ENCODE measurements at regions not wholly inside any gene's neighbourhood (a gene's known extent, or its start where the extent isn't known, plus 50 kb on each side); places are given as distances from the start of the nearest gene placed in this dataset.

- CTCF ChIA-PET: interaction anchor here (0.6 kb wide), 1 partner anchor 1254 kb away, joined by 3 read pairs; no protein-coding TSS in a partner anchor
- TF ChIP-seq NFRKB (IDR thresholded peaks at IDR 0.05) (no peak), BHLHE40 (IDR thresholded peaks at IDR 0.05; ENCODE audit: borderline replicate concordance) (no peak)
- DNase-seq (ENCODE audit: extremely low spot score): no peak
- POLR2A ChIA-PET: no interaction called here
These were observed 621.7 kb downstream of the ZPLD1 start for GRCh38 chr3:103056542-103056941.

GRCh38 chr3:103057003-103057402, 622.2 kb downstream of the ZPLD1 start:
- no peak for TF ChIP-seq ARNT (IDR thresholded peaks at IDR 0.05)
- TF ChIP-seq BHLHE40 (IDR thresholded peaks at IDR 0.05; ENCODE audit: borderline replicate concordance): no peak
- TF ChIP-seq CTBP1 (IDR thresholded peaks at IDR 0.05; ENCODE audit: borderline replicate concordance): no peak
- TF ChIP-seq FOXK2 (IDR thresholded peaks at IDR 0.05): no peak
- TF ChIP-seq FOXA1 (IDR thresholded peaks at IDR 0.05): no peak
- no peak for TF ChIP-seq FOXM1 (IDR thresholded peaks at IDR 0.05; ENCODE audit: borderline replicate concordance)
- no peak for TF ChIP-seq LEF1 (IDR thresholded peaks at IDR 0.05; ENCODE audit: borderline replicate concordance)
- no peak for TF ChIP-seq ZNF384 (IDR thresholded peaks at IDR 0.05)
- DNase-seq (ENCODE audit: extremely low spot score): no peak
- CTCF ChIA-PET: interaction anchor here (0.6 kb wide), 1 partner anchor 1255 kb away, joined by 3 read pairs; no protein-coding TSS in a partner anchor
- POLR2A ChIA-PET: no interaction called here

- ChIA-PET CTCF (no interaction called here), POLR2A (no interaction called here)
- TF ChIP-seq LEF1 (IDR thresholded peaks at IDR 0.05; ENCODE audit: borderline replicate concordance) (no peak), BHLHE40 (IDR thresholded peaks at IDR 0.05; ENCODE audit: borderline replicate concordance) (no peak), SP1 (IDR thresholded peaks at IDR 0.05) (no peak), FOXM1 (IDR thresholded peaks at IDR 0.05; ENCODE audit: borderline replicate concordance) (no peak), PKNOX1 (IDR thresholded peaks at IDR 0.05) (no peak), ELF4 (IDR thresholded peaks at IDR 0.05) (no peak), SUZ12 (IDR thresholded peaks at IDR 0.05) (no peak), CTBP1 (IDR thresholded peaks at IDR 0.05; ENCODE audit: borderline replicate concordance) (no peak), HDGF (IDR thresholded peaks at IDR 0.05; ENCODE audit: borderline replicate concordance) (no peak), FOXK2 (IDR thresholded peaks at IDR 0.05) (no peak), ZNF384 (IDR thresholded peaks at IDR 0.05) (no peak), ARNT (IDR thresholded peaks at IDR 0.05) (no peak), FOXA1 (IDR thresholded peaks at IDR 0.05) (no peak), L3MBTL2 (conservative IDR thresholded peaks at IDR 0.05) (no peak)
- DNase-seq (ENCODE audit: extremely low spot score): no peak
These were observed 622.7 kb downstream of the ZPLD1 start for GRCh38 chr3:103057487-103057886.

GRCh38 chr3:103059432-103059831, 624.6 kb downstream of the ZPLD1 start:
- DNase-seq (ENCODE audit: extremely low spot score): no peak
- no peak for TF ChIP-seq SP1 (IDR thresholded peaks at IDR 0.05)
- no peak for TF ChIP-seq FOXM1 (IDR thresholded peaks at IDR 0.05; ENCODE audit: borderline replicate concordance)
- no peak for TF ChIP-seq CTBP1 (IDR thresholded peaks at IDR 0.05; ENCODE audit: borderline replicate concordance)
- no peak for TF ChIP-seq FOXK2 (IDR thresholded peaks at IDR 0.05)
- no peak for TF ChIP-seq ELF4 (IDR thresholded peaks at IDR 0.05)
- TF ChIP-seq LEF1 (IDR thresholded peaks at IDR 0.05; ENCODE audit: borderline replicate concordance): no peak
- TF ChIP-seq L3MBTL2 (conservative IDR thresholded peaks at IDR 0.05): no peak
- no peak for TF ChIP-seq ZNF384 (IDR thresholded peaks at IDR 0.05)
- no peak for TF ChIP-seq NFRKB (IDR thresholded peaks at IDR 0.05)
- TF ChIP-seq HDGF (IDR thresholded peaks at IDR 0.05; ENCODE audit: borderline replicate concordance): no peak
- ChIA-PET POLR2A (no interaction called here), CTCF (no interaction called here)

DNA sequence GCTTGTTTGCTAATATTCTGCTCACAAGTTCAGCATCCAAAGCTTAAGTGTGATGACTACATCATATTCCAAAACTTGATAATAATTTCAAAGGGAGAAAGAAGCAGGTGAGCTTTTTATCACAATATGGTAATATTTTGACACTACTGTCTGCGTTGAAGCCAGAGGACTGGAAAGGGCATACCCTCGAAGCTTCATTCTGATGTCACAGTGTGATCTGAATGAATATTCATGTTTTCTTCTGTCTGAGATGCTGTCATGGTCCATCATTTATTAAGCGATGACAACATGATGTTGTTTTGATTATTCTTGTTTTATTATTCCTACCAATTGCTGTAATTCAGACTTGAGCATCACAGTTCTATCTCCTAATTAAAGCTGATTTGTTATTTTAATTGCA, 625.4 kb downstream of the ZPLD1 start:
- ChIA-PET POLR2A (no interaction called here), CTCF (no interaction called here)
- no peak for TF ChIP-seq TARDBP (IDR thresholded peaks at IDR 0.05)
- no peak for TF ChIP-seq ZNF384 (IDR thresholded peaks at IDR 0.05)
- no peak for TF ChIP-seq FOXA1 (IDR thresholded peaks at IDR 0.05)
- TF ChIP-seq L3MBTL2 (conservative IDR thresholded peaks at IDR 0.05): no peak
- TF ChIP-seq ELF4 (IDR thresholded peaks at IDR 0.05): no peak
- no peak for TF ChIP-seq NFRKB (IDR thresholded peaks at IDR 0.05)
- no peak for TF ChIP-seq SUZ12 (IDR thresholded peaks at IDR 0.05)
- no peak for TF ChIP-seq ARNT (IDR thresholded peaks at IDR 0.05)
- TF ChIP-seq LEF1 (IDR thresholded peaks at IDR 0.05; ENCODE audit: borderline replicate concordance): no peak
- TF ChIP-seq FOXM1 (IDR thresholded peaks at IDR 0.05; ENCODE audit: borderline replicate concordance): no peak
- TF ChIP-seq HDGF (IDR thresholded peaks at IDR 0.05; ENCODE audit: borderline replicate concordance): no peak
- no peak for TF ChIP-seq CTBP1 (IDR thresholded peaks at IDR 0.05; ENCODE audit: borderline replicate concordance)
- no peak for TF ChIP-seq BHLHE40 (IDR thresholded peaks at IDR 0.05; ENCODE audit: borderline replicate concordance)
- TF ChIP-seq PKNOX1 (IDR thresholded peaks at IDR 0.05): no peak
- TF ChIP-seq SP1 (IDR thresholded peaks at IDR 0.05): no peak
- TF ChIP-seq FOXK2 (IDR thresholded peaks at IDR 0.05): no peak
- no peak for DNase-seq (ENCODE audit: extremely low spot score)

DNA sequence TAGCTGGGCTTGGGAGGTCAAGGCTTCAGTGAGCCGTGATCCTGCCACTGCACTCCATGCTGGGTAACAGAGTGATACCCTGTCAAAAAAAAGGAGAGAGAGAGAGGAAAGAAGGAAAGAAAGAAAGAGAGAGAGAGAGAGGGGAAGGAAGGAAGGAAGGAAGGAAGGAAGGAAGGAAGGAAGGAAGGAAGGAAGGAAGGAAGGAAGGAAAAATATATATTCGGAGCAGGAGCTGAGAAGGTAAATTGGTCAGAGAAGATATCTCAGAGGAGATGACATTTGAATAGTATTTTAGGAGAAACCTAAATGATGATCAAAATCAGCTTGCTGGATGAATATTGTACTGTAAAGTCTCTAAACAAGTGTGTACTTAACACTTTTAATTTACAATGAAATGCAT, 633.1 kb downstream of the ZPLD1 start:
- POLR2A ChIA-PET: no interaction called here
- DNase-seq (ENCODE audit: extremely low spot score): no peak
- CTCF ChIA-PET: no interaction called here
- TF ChIP-seq ZNF384 (IDR thresholded peaks at IDR 0.05) (no peak), ARNT (IDR thresholded peaks at IDR 0.05) (no peak)

DNA sequence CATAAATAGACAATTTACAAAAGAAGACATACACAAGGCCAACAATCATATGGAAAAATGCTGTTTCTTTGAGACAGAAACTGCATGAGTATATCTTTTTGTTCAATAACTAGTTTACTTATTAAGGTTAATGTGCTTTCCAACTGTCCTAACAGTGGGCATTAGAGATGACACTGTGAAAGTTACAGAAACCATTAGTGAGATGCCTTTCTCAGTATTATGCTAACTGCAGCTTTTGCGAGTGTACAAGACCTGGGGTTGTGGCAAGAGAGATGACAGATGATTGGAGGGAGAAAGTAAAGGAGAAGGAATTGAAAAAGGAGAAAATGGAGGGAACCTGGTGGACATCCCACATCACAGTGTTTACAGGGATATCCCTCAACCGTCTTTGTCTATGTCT, 640.5 kb downstream of the ZPLD1 start:
- CTCF ChIA-PET: no interaction called here
- TF ChIP-seq HDGF (IDR thresholded peaks at IDR 0.05; ENCODE audit: borderline replicate concordance) (no peak), TARDBP (IDR thresholded peaks at IDR 0.05) (no peak), SUZ12 (IDR thresholded peaks at IDR 0.05) (no peak), ELF4 (IDR thresholded peaks at IDR 0.05) (no peak), ARNT (IDR thresholded peaks at IDR 0.05) (no peak), FOXK2 (IDR thresholded peaks at IDR 0.05) (no peak), L3MBTL2 (conservative IDR thresholded peaks at IDR 0.05) (no peak), CTBP1 (IDR thresholded peaks at IDR 0.05; ENCODE audit: borderline replicate concordance) (no peak), BHLHE40 (IDR thresholded peaks at IDR 0.05; ENCODE audit: borderline replicate concordance) (no peak), NFRKB (IDR thresholded peaks at IDR 0.05) (no peak), LEF1 (IDR thresholded peaks at IDR 0.05; ENCODE audit: borderline replicate concordance) (no peak)
- no peak for DNase-seq (ENCODE audit: extremely low spot score)
- POLR2A ChIA-PET: no interaction called here

Data from HEK293T (cell line).